ENCODE measurements at regions not wholly inside any gene's neighbourhood (a gene's known extent, or its start where the extent isn't known, plus 50 kb on each side); places are given as distances from the start of the nearest gene placed in this dataset.
"Not testable (repeated sequence)": the region's sequence is repeated elsewhere in the genome, so short reads cannot be mapped to it uniquely, and the experiment has no call there.

DNA sequence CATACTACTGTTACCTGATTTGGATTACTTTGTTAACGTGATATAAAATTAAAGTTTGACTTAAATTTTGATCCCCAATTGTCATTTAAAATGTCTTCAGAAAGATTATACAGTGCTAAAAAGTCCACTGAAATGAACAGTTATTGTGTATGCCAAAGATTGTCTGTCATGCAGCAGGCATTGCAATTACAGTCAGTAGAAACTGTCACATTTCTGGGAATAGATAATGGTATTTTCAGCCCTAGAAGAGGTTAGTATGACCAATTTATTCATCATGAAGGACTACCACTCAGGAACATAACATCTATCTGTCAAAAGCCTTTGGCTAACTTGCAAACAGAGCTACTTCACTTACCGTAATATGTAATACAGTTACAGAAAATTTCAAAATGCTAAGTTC, 852.5 kb upstream of the TENM4 start:
- Histone ChIP-seq H3K36me3 (ENCODE audit: control insufficient read depth, low read depth, low read length) (no peaks in the 10 kb centered on the region), H3K27ac (ENCODE audit: low read length) (no peak overlapping the region), H3K27me3 (ENCODE audit: control insufficient read depth, insufficient read depth, low read length) (no peaks in the 10 kb centered on the region), H3K4me1 (ENCODE audit: control insufficient read depth, low read depth, low read length) (no peaks in the 10 kb centered on the region), H3K9ac (ENCODE audit: low read length) (no peak overlapping the region), H3K4me3 (ENCODE audit: low read length) (no peak overlapping the region), H3K9me3 (ENCODE audit: control insufficient read depth, low read depth, low read length) (no peaks in the 10 kb centered on the region)

DNA sequence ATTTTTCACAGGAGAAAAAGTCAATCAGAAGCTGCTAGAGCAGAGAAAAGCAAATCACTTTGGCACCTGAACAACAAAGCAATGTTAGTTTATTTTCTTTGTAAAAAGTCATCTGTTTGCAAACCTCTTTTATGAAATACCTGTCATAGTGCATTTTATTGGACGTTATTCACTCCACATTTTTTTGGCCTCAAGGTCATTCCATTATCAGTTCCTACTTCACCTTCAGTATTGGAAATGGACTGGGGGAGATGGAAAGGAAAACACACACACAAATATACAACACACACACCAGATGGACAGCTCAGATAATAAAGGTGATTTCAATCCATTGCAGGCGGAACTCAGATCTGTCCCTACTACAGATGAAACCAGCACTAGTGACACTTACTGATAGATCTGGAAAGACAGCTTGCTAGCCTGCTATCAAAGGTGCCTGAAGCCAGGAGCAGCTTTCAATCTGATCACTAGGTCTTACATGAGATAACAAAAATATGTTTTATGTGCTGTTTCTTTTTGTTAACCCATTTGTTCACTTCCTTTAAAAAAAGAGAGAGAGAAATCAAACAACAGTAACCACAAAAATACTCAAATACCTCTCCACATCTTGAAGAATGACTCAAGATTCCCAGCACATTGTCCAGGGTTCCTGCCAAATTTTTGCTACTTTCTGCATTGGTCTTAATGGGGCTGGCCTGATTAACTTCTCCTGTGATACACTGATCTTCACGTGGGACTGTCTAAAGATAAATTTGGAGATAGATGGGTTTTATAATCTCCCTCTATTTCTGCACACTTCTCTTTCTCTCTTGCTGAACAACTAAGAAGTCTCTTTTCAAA, 844.3 kb upstream of the TENM4 start:
- Histone ChIP-seq H3K4me3 (ENCODE audit: low read length) (no peak overlapping the region), H3K36me3 (ENCODE audit: control insufficient read depth, low read depth, low read length) (no peaks in the 10 kb centered on the region), H3K4me1 (ENCODE audit: control insufficient read depth, low read depth, low read length) (no peaks in the 10 kb centered on the region), H3K27ac (ENCODE audit: low read length) (no peak overlapping the region), H3K9ac (ENCODE audit: low read length) (no peak overlapping the region), H3K9me3 (ENCODE audit: control insufficient read depth, low read depth, low read length) (no peaks in the 10 kb centered on the region), H3K27me3 (ENCODE audit: control insufficient read depth, insufficient read depth, low read length) (no peaks in the 10 kb centered on the region)

GRCh38 chr11:80282643-80283042, 841.8 kb upstream of the TENM4 start:
- Histone ChIP-seq H3K9ac (ENCODE audit: low read length) (no peak overlapping the region), H3K27me3 (ENCODE audit: control insufficient read depth, insufficient read depth, low read length) (no peaks in the 10 kb centered on the region), H3K36me3 (ENCODE audit: control insufficient read depth, low read depth, low read length) (no peaks in the 10 kb centered on the region), H3K4me1 (ENCODE audit: control insufficient read depth, low read depth, low read length) (no peaks in the 10 kb centered on the region), H3K9me3 (ENCODE audit: control insufficient read depth, low read depth, low read length) (no peaks in the 10 kb centered on the region), H3K27ac (ENCODE audit: low read length) (no peak overlapping the region), H3K4me3 (ENCODE audit: low read length) (no peak overlapping the region)

GRCh38 chr11:80281194-80281593, 840.4 kb upstream of the TENM4 start:
- no peak overlapping the region for H3K27ac ChIP-seq (ENCODE audit: low read length)
- H3K36me3 ChIP-seq (ENCODE audit: control insufficient read depth, low read depth, low read length) = no peaks in the 10 kb centered on the region
- no peak overlapping the region for H3K4me3 ChIP-seq (ENCODE audit: low read length)

DNA sequence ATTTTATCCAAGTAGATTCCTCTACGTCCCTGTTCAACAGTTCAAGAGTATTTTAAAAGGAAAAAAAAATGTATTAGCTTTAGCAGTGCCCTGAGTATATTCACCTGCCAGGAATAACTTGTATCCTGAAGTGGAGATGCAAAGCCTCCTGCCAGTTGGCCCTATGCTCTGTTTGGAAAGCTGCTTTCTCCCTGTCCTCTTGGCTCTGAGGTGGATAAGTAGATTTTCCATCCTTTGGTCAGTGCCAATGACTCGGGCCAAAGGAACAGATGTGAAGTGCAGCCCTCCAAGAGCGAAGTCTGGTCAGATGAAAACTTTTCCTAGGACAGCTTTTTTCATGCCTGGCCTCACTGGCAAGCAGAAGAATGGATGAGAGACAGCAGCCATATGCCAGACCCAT, 839.9 kb upstream of the TENM4 start:
- Histone ChIP-seq H3K9ac (ENCODE audit: low read length) (no peak overlapping the region), H3K27me3 (ENCODE audit: control insufficient read depth, insufficient read depth, low read length) (no peaks in the 10 kb centered on the region), H3K9me3 (ENCODE audit: control insufficient read depth, low read depth, low read length) (no peaks in the 10 kb centered on the region), H3K27ac (ENCODE audit: low read length) (no peak overlapping the region), H3K4me1 (ENCODE audit: control insufficient read depth, low read depth, low read length) (no peaks in the 10 kb centered on the region), H3K36me3 (ENCODE audit: control insufficient read depth, low read depth, low read length) (no peaks in the 10 kb centered on the region), H3K4me3 (ENCODE audit: low read length) (no peak overlapping the region)

More at GRCh38 chr11:80281194-80281593, 840.4 kb upstream of the TENM4 start:
- Histone ChIP-seq H3K9me3 (ENCODE audit: control insufficient read depth, low read depth, low read length) (no peaks in the 10 kb centered on the region), H3K9ac (ENCODE audit: low read length) (no peak overlapping the region), H3K27me3 (ENCODE audit: control insufficient read depth, insufficient read depth, low read length) (no peaks in the 10 kb centered on the region), H3K4me1 (ENCODE audit: control insufficient read depth, low read depth, low read length) (no peaks in the 10 kb centered on the region)

- H3K4me3 ChIP-seq (ENCODE audit: low read length) = no peak overlapping the region
- no peaks in the 10 kb centered on the region for H3K27me3 ChIP-seq (ENCODE audit: control insufficient read depth, insufficient read depth, low read length)
- H3K9me3 ChIP-seq (ENCODE audit: control insufficient read depth, low read depth, low read length) = no peaks in the 10 kb centered on the region
- no peaks in the 10 kb centered on the region for H3K36me3 ChIP-seq (ENCODE audit: control insufficient read depth, low read depth, low read length)
- no peak overlapping the region for H3K27ac ChIP-seq (ENCODE audit: low read length)
- no peaks in the 10 kb centered on the region for H3K4me1 ChIP-seq (ENCODE audit: control insufficient read depth, low read depth, low read length)
- H3K9ac ChIP-seq (ENCODE audit: low read length) = no peak overlapping the region
Observed at GRCh38 chr11:80261776-80262175, 820.9 kb upstream of the TENM4 start.

- H3K4me1 ChIP-seq (ENCODE audit: control insufficient read depth, low read depth, low read length); H3K9ac ChIP-seq (ENCODE audit: low read length); H3K4me3 ChIP-seq (ENCODE audit: low read length); H3K9me3 ChIP-seq (ENCODE audit: control insufficient read depth, low read depth, low read length); H3K27me3 ChIP-seq (ENCODE audit: control insufficient read depth, insufficient read depth, low read length); H3K36me3 ChIP-seq (ENCODE audit: control insufficient read depth, low read depth, low read length); H3K27ac ChIP-seq (ENCODE audit: low read length): not testable (repeated sequence)
Observed at GRCh38 chr11:80257319-80258015, 816.6 kb upstream of the TENM4 start.

DNA sequence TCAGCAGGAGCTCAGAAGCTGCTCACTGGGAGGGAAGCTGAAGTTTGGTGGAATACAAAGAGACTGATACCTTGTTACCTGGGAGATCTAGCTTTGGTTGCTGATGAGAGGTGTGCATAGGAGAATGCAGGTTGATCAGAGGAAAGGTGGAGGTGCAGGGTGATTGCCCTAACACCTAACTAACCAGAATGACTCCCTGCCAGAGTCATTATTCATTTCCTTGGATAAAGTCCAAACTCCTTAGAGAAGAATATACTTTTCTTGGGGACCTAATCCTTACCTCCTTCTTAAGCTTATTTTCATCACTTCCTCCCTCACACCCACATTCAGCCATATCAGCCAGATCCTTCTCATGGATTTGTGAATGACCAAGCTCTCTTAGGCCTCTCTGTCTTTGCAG, 814.2 kb upstream of the TENM4 start:
- Histone ChIP-seq H3K27ac (ENCODE audit: low read length) (no peak overlapping the region), H3K4me1 (ENCODE audit: control insufficient read depth, low read depth, low read length) (no peaks in the 10 kb centered on the region), H3K9ac (ENCODE audit: low read length) (no peak overlapping the region), H3K36me3 (ENCODE audit: control insufficient read depth, low read depth, low read length) (no peaks in the 10 kb centered on the region), H3K4me3 (ENCODE audit: low read length) (no peak overlapping the region), H3K27me3 (ENCODE audit: control insufficient read depth, insufficient read depth, low read length) (no peaks in the 10 kb centered on the region), H3K9me3 (ENCODE audit: control insufficient read depth, low read depth, low read length) (no peaks in the 10 kb centered on the region)

DNA sequence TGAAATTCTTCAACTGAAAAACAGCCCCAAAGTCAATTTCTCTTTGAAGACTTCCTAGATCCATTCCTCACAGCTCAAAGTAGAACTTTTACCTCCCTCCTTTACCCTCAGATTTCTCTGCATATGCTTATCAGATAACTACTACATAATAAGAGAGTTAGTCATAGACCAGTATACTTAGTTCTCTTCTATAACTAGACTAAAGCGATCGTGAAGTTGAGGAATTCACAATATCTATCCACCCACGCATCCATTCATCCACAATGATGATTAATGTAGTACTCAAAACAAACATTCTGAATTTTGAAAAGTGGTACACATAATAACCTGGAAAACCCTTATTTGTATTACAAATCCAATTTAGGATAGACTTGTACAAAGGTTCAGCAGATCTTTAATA, 800.9 kb upstream of the TENM4 start:
- no peaks in the 10 kb centered on the region for H3K4me1 ChIP-seq (ENCODE audit: control insufficient read depth, low read depth, low read length)
- H3K9me3 ChIP-seq (ENCODE audit: control insufficient read depth, low read depth, low read length) = no peaks in the 10 kb centered on the region
- no peak overlapping the region for H3K27ac ChIP-seq (ENCODE audit: low read length)
- no peaks in the 10 kb centered on the region for H3K27me3 ChIP-seq (ENCODE audit: control insufficient read depth, insufficient read depth, low read length)
- no peak overlapping the region for H3K4me3 ChIP-seq (ENCODE audit: low read length)
- H3K9ac ChIP-seq (ENCODE audit: low read length) = no peak overlapping the region
- H3K36me3 ChIP-seq (ENCODE audit: control insufficient read depth, low read depth, low read length) = no peaks in the 10 kb centered on the region

DNA sequence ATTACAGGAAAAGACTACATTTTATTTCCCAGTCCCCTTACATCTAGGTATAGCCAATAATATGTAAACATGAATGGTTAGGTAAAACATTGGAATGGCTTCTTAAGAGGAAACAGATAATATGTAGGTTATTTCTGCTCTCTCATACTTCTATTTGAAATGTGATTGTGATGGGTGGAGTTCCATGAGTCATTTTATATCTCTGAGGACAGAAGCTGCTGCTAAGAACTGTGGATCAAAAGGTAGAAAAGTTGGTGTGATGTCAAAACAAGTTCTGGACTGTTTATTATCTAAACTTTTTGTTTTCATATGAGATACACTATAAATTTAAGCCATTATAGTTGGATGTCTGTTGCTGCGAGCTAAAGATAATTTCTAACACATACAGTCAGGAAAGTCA, 799.4 kb upstream of the TENM4 start:
- Histone ChIP-seq H3K4me1 (ENCODE audit: control insufficient read depth, low read depth, low read length) (no peaks in the 10 kb centered on the region), H3K9ac (ENCODE audit: low read length) (no peak overlapping the region), H3K36me3 (ENCODE audit: control insufficient read depth, low read depth, low read length) (no peaks in the 10 kb centered on the region), H3K27ac (ENCODE audit: low read length) (no peak overlapping the region), H3K9me3 (ENCODE audit: control insufficient read depth, low read depth, low read length) (no peaks in the 10 kb centered on the region), H3K27me3 (ENCODE audit: control insufficient read depth, insufficient read depth, low read length) (no peaks in the 10 kb centered on the region), H3K4me3 (ENCODE audit: low read length) (no peak overlapping the region)

- Histone ChIP-seq H3K4me1 (ENCODE audit: control insufficient read depth, low read depth, low read length) (no peaks in the 10 kb centered on the region), H3K9me3 (ENCODE audit: control insufficient read depth, low read depth, low read length) (peaks cover 2% of the 10 kb centered on the region), H3K9ac (ENCODE audit: low read length) (no peak overlapping the region), H3K27ac (ENCODE audit: low read length) (no peak overlapping the region), H3K4me3 (ENCODE audit: low read length) (no peak overlapping the region), H3K27me3 (ENCODE audit: control insufficient read depth, insufficient read depth, low read length) (no peaks in the 10 kb centered on the region), H3K36me3 (ENCODE audit: control insufficient read depth, low read depth, low read length) (no peaks in the 10 kb centered on the region)
Observed at GRCh38 chr11:80239217-80239616, 798.4 kb upstream of the TENM4 start.

DNA sequence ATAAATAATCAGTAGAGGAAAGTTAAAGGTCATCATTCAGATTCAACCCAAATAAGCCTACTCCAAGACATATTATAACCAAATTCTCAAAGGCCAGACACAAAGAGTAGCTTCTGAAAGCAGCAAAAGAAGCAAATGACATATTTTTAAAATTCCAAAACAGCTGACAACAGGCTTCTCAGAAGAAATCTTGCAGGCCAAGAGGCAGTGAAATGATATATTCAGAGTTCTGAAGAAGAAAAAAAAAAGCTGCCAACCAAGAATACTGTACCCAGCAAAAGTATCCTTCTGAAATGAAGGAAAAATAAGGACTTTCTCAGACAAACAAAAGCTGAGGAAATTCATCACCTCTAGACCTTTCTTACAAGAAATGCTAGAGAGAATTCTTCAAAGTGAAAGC, 787.1 kb upstream of the TENM4 start:
- H3K27ac ChIP-seq (ENCODE audit: low read length) = no peak overlapping the region
- no peak overlapping the region for H3K9ac ChIP-seq (ENCODE audit: low read length)
- H3K9me3 ChIP-seq (ENCODE audit: control insufficient read depth, low read depth, low read length) = peaks cover 18% of the 10 kb centered on the region
- no peaks in the 10 kb centered on the region for H3K27me3 ChIP-seq (ENCODE audit: control insufficient read depth, insufficient read depth, low read length)
- H3K4me3 ChIP-seq (ENCODE audit: low read length) = no peak overlapping the region
- no peaks in the 10 kb centered on the region for H3K4me1 ChIP-seq (ENCODE audit: control insufficient read depth, low read depth, low read length)
- no peaks in the 10 kb centered on the region for H3K36me3 ChIP-seq (ENCODE audit: control insufficient read depth, low read depth, low read length)
